ENCODE measurements at regions not wholly inside any gene's neighbourhood (a gene's known extent, or its start where the extent isn't known, plus 50 kb on each side); places are given as distances from the start of the nearest gene placed in this dataset.

- Histone ChIP-seq H3K9me3 (ENCODE audit: control insufficient read depth, insufficient read depth, low read depth, low read length) (no peaks in the 10 kb centered on the region), H3K36me3 (ENCODE audit: control insufficient read depth in 2 of 2, insufficient read depth in 1 of 2, low read length in 2 of 2) (no peaks in the 10 kb centered on the region), H3K4me1 (ENCODE audit: control insufficient read depth, insufficient read depth, low read length) (no peaks in the 10 kb centered on the region), H3K27ac (ENCODE audit: extremely low read depth, low read depth, low read length) (no peak overlapping the region), H3K4me3 (ENCODE audit: low read depth, low read length) (no peak overlapping the region)
- TF ChIP-seq ZNF155 (tag by site-specific recombination; IDR thresholded peaks at IDR 0.05) (no peak), ZNF704 (tag by site-specific recombination; IDR thresholded peaks at IDR 0.05) (no peak), KLF9 (tag by site-specific recombination; IDR thresholded peaks at IDR 0.05; ENCODE audit: low read depth) (no peak), ZNF747 (tag by site-specific recombination; IDR thresholded peaks at IDR 0.05) (no peak), SALL2 (tag by site-specific recombination; IDR thresholded peaks at IDR 0.05; ENCODE audit: borderline replicate concordance) (no peak), ZNF610 (tag by site-specific recombination; IDR thresholded peaks at IDR 0.05; ENCODE audit: borderline replicate concordance) (no peak), ZNF555 (tag by site-specific recombination; conservative IDR thresholded peaks at IDR 0.05) (no peak), BCL11B (tag by site-specific recombination; IDR thresholded peaks at IDR 0.05; ENCODE audit: low read depth) (no peak), ZNF398 (tag by site-specific recombination; IDR thresholded peaks at IDR 0.05) (no peak)
- ChIA-PET CTCF (interaction anchor here (0.7 to 1.6 kb wide), 2 partner anchors 386 to 487 kb away, joined by 3 to 8 read pairs; no protein-coding TSS in a partner anchor), POLR2A (no interaction called here)
Observed at GRCh38 chr5:5883146-5883545, 460.7 kb downstream of the ICE1 start.

- ChIA-PET POLR2A (no interaction called here), CTCF (interaction anchor here (0.7 to 1.6 kb wide), 2 partner anchors 385 to 487 kb away, joined by 3 to 8 read pairs; no protein-coding TSS in a partner anchor)
- H3K27ac ChIP-seq (ENCODE audit: extremely low read depth, low read depth, low read length) = no peak overlapping the region
Observed at GRCh38 chr5:5882706-5883105, 460.2 kb downstream of the ICE1 start.

More at GRCh38 chr5:5882706-5883105, 460.2 kb downstream of the ICE1 start:
- Histone ChIP-seq H3K4me1 (ENCODE audit: control insufficient read depth, insufficient read depth, low read length) (no peaks in the 10 kb centered on the region), H3K4me3 (ENCODE audit: low read depth, low read length) (no peak overlapping the region), H3K36me3 (ENCODE audit: control insufficient read depth in 2 of 2, insufficient read depth in 1 of 2, low read length in 2 of 2) (no peaks in the 10 kb centered on the region), H3K9me3 (ENCODE audit: control insufficient read depth, insufficient read depth, low read depth, low read length) (no peaks in the 10 kb centered on the region)
- TF ChIP-seq ZSCAN4 (tag by site-specific recombination; IDR thresholded peaks at IDR 0.05) = no peak
- TF ChIP-seq ZNF133 (tag by site-specific recombination; IDR thresholded peaks at IDR 0.05) = no peak
- TF ChIP-seq ZNF350 (tag by site-specific recombination; IDR thresholded peaks at IDR 0.05) = no peak
- no peak for TF ChIP-seq ZNF707 (tag by site-specific recombination; IDR thresholded peaks at IDR 0.05)
- no peak for TF ChIP-seq ZNF157 (tag by site-specific recombination; IDR thresholded peaks at IDR 0.05)
- TF ChIP-seq ZNF2 (tag by site-specific recombination; IDR thresholded peaks at IDR 0.05) = no peak
- no peak for TF ChIP-seq ZNF398 (tag by site-specific recombination; IDR thresholded peaks at IDR 0.05)
- TF ChIP-seq BCL6B (tag by site-specific recombination; IDR thresholded peaks at IDR 0.05) = no peak
- TF ChIP-seq ZNF26 (tag by site-specific recombination; IDR thresholded peaks at IDR 0.05) = no peak
- TF ChIP-seq ZNF121 (tag by site-specific recombination; IDR thresholded peaks at IDR 0.05) = no peak
